HG03571 (cell line): ENCODE measurements at regions not wholly inside any gene's neighbourhood (a gene's known extent, or its start where the extent isn't known, plus 50 kb on each side); places are given as distances from the start of the nearest gene placed in this dataset.
"Not testable (repeated sequence)": the region's sequence is repeated elsewhere in the genome, so short reads cannot be mapped to it uniquely, and the experiment has no call there.

ENCODE experiments used
- ATAC-seq: cut with Tn5 transposase; IDR thresholded peaks from one replicate; pipeline ENCODE4 v1.9.1; 2021; ENCODE audit not compliant: unreplicated experiment

DNA sequence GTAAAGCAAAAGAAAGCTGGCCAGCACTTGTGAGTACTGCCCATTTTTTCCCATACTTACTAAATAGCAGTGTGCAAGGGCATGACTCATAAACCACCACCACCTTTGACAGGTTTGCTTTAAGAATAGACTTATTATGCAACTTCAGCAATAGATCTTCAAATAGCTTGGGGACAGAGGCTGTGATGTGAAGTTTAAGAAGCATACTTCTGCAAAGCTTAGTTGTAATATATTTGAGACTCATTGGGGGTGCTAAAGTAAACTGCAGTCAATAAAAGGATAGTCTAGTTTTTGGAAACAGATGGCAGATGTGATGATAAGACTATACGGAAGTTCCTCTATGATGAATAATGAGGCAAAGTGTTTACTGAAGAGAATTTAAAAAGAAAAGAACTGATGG lies 210.0 kb downstream of the PLA2G4A start:
- ATAC-seq, result no peak

GRCh38 chr1:187041104-187041503 lies 212.4 kb downstream of the PLA2G4A start:
- no peak for ATAC-seq

DNA sequence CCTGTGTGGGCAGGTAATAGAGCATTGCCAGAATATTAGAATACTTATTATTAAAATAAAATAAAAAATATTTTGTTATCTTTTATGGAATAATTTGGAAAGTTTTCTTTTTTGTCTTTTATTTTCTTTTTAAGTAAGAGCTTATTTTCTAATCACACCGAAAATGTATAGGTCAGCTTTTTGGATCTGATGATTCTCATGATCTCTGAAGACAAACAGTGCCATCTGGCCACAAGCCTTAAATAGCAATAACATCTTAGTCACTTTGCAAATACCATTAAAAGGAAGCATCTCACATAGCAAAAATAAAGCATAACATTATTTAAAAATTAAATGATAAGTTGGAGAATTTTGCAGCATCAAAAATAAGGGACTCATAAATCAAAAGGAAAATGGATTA lies 213.8 kb downstream of the PLA2G4A start:
- no peak for ATAC-seq

GRCh38 chr1:187043433-187043832 lies 214.7 kb downstream of the PLA2G4A start:
- not testable (repeated sequence) for ATAC-seq

GRCh38 chr1:187044411-187044810 lies 215.7 kb downstream of the PLA2G4A start:
- no peak for ATAC-seq

DNA sequence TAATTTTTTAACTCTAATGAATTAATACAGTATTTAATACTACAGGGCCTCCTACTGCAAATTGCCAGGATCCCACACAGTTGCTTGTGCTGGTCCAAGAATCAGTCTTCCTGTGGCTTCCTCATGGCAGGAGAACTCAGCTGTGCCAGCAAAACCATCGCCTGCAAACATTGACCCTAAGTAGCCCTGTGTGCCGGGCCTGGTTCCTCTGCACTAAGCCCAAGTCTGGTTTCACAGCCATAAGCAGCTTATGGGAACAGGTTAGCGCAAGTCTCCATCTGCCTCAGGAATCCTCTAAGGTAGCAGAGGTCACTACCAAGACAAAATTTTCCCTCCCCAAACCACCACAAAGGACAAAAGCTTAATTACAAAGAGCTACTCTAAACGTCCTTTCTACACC lies 216.6 kb downstream of the PLA2G4A start:
- ATAC-seq, result no peak

DNA sequence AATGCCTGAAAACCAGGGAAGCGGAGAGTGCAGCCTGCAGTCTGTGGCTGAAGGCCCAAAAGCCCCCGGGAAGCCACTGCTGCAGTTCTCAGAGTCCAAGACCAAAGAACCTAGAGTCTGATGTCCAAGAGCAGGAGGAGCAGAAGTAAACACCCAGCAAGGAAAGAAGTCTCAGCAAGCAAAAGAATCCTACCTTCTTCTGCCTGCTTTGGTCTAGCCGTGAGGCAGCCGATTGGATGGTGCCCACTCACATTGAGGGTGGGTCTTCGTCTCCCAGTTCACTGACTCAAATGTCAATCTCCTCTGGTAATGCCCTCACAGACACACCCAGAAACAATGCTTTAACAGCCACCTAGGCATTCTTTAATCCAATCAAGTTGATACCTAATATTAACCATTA lies 217.5 kb downstream of the PLA2G4A start:
- ATAC-seq, result no peak

- no peak for ATAC-seq
Observed at GRCh38 chr1:187047298-187047697, 218.5 kb downstream of the PLA2G4A start.

GRCh38 chr1:187051618-187052232 lies 223.0 kb downstream of the PLA2G4A start:
- ATAC-seq, result peak; percentile 81

GRCh38 chr1:187053876-187054275 lies 225.1 kb downstream of the PLA2G4A start:
- no peak for ATAC-seq

GRCh38 chr1:187054862-187055757 lies 226.4 kb downstream of the PLA2G4A start:
- ATAC-seq, result no peak

GRCh38 chr1:187063271-187063670 lies 234.5 kb downstream of the PLA2G4A start:
- ATAC-seq, result no peak

DNA sequence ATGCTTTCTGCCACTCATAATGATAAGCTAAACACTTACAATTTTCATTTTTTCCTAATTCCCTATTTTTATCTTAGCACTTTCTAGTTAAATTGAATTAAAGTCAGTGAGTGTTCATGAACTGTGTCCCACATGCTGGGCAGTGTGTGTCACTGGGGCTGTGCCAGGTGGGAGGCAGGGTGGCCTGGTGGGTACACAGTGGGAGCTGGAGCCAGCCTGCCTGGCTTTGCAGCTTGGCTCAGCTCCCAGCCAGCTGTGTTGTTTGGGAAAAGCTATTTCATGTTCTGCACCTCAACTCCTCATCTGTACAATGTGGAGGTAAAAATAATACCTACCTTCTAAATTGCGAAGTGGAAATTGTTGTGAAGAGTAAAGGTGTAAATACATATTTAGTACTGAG lies 238.4 kb downstream of the PLA2G4A start:
- ATAC-seq, result no peak

- no peak for ATAC-seq
Observed at GRCh38 chr1:187070076-187070475, 241.3 kb downstream of the PLA2G4A start.

DNA sequence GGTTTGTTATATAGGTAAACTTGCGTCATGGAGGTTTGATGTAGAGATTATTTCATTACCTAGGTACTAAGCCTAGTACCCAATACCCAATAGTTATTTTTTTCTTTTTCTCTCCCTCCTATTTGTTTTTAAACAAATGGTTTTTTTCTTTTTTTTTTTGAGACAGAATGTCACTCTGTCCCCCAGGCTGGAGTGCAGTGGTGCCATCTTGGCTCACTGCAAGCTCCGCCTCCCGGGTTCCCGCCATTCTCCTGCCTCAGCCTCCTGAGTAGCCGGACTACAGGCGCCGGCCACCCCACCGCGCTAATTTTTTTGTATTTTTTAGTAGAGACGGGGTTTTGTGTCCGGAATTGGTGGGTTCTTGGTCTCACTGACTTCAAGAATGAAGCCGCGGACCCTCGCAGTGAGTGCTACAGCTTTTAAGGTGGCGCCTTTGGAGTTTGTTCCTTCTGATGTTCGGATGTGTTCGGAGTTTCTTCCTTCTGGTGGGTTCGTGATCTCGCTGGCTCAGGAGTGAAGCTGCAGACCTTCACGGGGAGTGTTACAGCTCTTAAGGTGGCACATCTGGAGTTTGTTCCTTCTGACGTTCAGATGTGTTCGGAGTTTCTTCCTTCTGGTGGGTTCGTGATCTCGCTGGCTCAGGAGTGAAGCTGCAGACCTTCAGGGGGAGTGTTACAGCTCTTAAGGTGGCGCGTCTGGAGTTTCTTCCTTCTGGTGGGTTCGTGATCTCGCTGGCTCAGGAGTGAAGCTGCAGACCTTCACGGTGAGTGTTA lies 243.7 kb downstream of the PLA2G4A start:
- peak; percentile 52 for ATAC-seq

- not testable (repeated sequence) for ATAC-seq
Observed at GRCh38 chr1:187073035-187073560, 244.3 kb downstream of the PLA2G4A start.

DNA sequence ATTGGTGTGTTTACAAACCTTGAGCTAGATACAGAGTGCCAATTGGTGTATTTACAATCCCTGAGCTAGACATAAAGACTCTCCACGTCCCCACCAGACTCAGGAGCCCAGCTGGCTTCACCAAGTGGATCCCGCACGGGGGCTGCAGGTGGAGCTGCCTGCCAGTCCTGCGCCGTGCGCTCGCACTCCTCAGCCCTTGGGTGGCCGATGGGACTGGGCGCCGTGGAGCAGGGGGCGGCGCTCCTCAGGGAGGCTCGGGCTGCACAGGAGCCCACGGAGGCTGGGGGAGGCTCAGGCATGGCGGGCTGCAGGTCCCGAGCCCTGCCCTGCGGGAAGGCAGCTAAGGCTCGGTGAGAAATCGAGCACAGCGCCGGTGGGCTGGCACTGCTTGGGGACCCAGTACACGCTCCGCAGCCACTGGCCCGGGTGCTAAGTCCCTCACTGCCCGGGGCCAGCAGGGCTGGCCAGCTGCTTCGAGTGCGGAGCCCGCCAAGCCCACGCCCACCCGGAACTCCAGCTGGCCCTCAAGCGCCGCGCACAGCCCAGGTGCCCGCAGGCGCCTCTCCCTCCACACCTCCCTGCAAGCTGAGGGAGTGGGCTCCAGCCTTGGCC lies 245.0 kb downstream of the PLA2G4A start:
- not testable (repeated sequence) for ATAC-seq

- ATAC-seq, result no peak
Observed at GRCh38 chr1:187074445-187075048, 245.8 kb downstream of the PLA2G4A start.

- no peak for ATAC-seq
Observed at GRCh38 chr1:187076922-187077321, 248.2 kb downstream of the PLA2G4A start.

GRCh38 chr1:187078321-187078720 lies 249.6 kb downstream of the PLA2G4A start:
- no peak for ATAC-seq

- ATAC-seq, result no peak
Observed at GRCh38 chr1:187078916-187079315, 250.2 kb downstream of the PLA2G4A start.
